Heart left ventricle (tissue), 16 donors: ENCODE measurements at regions not wholly inside any gene's neighbourhood (a gene's known extent, or its start where the extent isn't known, plus 50 kb on each side); places are given as distances from the start of the nearest gene placed in this dataset.
A peak's percentile ranks its signal among the peaks of the same experiment; 100 is the strongest.

ENCODE experiments used
- ATAC-seq, 4 donors: fragments of 200-7000 bp; cut with Tn5 transposase; one replicate each; pipeline ENCODE4 v1.9.1; 2020 to 2022; ENCODE audit warnings: moderate library complexity in 4 of 4, mild to moderate bottlenecking in 3 of 4, moderate number of reproducible peaks in 1 of 4
- DNase-seq, 5 donors: peaks; one replicate each; pipeline ENCODE4 v3.0.0-alpha.2; 2020
- H3K27ac ChIP-seq, 12 donors: fragments of 200-600 bp; sonication (generic) in 4 of 12; one replicate each; pipeline versions ENCODE4 v1.5.0 to v1.8.0; 2016 to 2022; ENCODE audit warnings: mild to moderate bottlenecking in 2 of 12
- H3K27me3 ChIP-seq, 9 donors: fragments of 200-600 bp; sonication (generic) in 2 of 9; one replicate each; pipeline versions ENCODE4 v1.5.1 to v1.8.0; 2016 to 2022; ENCODE audit warnings: mild to moderate bottlenecking in 3 of 9
- H3K36me3 ChIP-seq, 9 donors: fragments of 200-600 bp; sonication (generic) in 2 of 9; one replicate each; pipeline versions ENCODE4 v1.5.0 to v1.8.0; 2018 to 2022; ENCODE audit warnings: mild to moderate bottlenecking in 2 of 9
- H3K4me1 ChIP-seq, 12 donors: fragments of 200-600 bp; sonication (generic) in 4 of 12; one replicate each; pipeline versions ENCODE4 v1.5.0 to v1.8.0; 2016 to 2022; ENCODE audit warnings: mild to moderate bottlenecking in 3 of 12
- H3K4me3 ChIP-seq, 12 donors: fragments of 200-600 bp; sonication (generic) in 4 of 12; one replicate each; pipeline versions ENCODE4 v1.5.0 to v1.8.0; 2017 to 2022; ENCODE audit warnings: mild to moderate bottlenecking in 9 of 12, moderate library complexity in 4 of 12
- H3K9me3 ChIP-seq, 12 donors: fragments of 200-600 bp; sonication (generic) in 4 of 12; one replicate each; pipeline versions ENCODE4 v1.5.0 to v1.8.0; 2016 to 2022; ENCODE audit warnings: mild to moderate bottlenecking in 1 of 12
- POLR2A ChIP-seq, 2 donors: fragments of 450-650 bp; IDR thresholded peaks; one replicate each; pipeline ENCODE4 v1.6.1; 2017; ENCODE audit warnings: antibody characterized with exemption in 2 of 2, mild to moderate bottlenecking in 2 of 2, moderate library complexity in 2 of 2
- whole genome bisulfite sequencing, 4 donors: extraction: QIAGEN DNeasy Blood & Tissue Kit in 2 of 4; methylation state at CpG; one replicate each; pipeline versions ENCODE4 v1.1.5 to v1.1.7; 2013 to 2018; 5-methylcytosine and 5-hydroxymethylcytosine counted together
- intact Hi-C, 10 donors: fragments of 100-400 bp; cut with DNase I; formaldehyde crosslinking; loops; one replicate each; pipeline versions ENCODE4 v1.11.1 to v1.14.2; 2022
- TF ChIP-seq, protein P1 (sequence below), 12 donors: fragments of 200-600 bp; sonication (generic) in 4 of 12; IDR thresholded peaks; one replicate each; pipeline versions ENCODE4 v1.5.0 to v1.8.0; 2018 to 2022; ENCODE audit warnings: antibody characterized with exemption in 12 of 12, mild to moderate bottlenecking in 5 of 12
- donor health status: ischemic (EF 13 %, LVEDD 7.1; RV severe dilation, severe dysfunction).
- donor health status: healthy with polysubstance abuse.
- donor health status: DM: no; HTN: yes; CAD: no.
- donor health status: DM: no; HTN: no; CAD: no.
- donor health status: ischemic (EF 25% LVEDD 6.9; RV normal size, moderate dysfunction).
- donor health status: ischemic (EF 25% LVEDD 5.7; RV mildly dilated, moderate dysfunction).
- donor health status: healthy.
- donor health status: DM: yes; HTN: yes; CAD: no.
- donor health status: ischemic (EF 35%, LVEDD 5.7; RV mildly dilated, moderate dysfunction).
- donor health status: nonischemic (EF 11% LVEDD 7.7; RV severe dilation, severe dysfunction).
- donor health status: DM: yes; HTN: yes; CAD: no.
- donor health status: PGD.
- donor health status: ischemic (EF 29% LVEDD 5.4; RV normal size, mild dysfunction).
- donor health status: nonischemic (EF 23%, LVEDD 6.1; RV moderate dilation, normal function).

DNA sequence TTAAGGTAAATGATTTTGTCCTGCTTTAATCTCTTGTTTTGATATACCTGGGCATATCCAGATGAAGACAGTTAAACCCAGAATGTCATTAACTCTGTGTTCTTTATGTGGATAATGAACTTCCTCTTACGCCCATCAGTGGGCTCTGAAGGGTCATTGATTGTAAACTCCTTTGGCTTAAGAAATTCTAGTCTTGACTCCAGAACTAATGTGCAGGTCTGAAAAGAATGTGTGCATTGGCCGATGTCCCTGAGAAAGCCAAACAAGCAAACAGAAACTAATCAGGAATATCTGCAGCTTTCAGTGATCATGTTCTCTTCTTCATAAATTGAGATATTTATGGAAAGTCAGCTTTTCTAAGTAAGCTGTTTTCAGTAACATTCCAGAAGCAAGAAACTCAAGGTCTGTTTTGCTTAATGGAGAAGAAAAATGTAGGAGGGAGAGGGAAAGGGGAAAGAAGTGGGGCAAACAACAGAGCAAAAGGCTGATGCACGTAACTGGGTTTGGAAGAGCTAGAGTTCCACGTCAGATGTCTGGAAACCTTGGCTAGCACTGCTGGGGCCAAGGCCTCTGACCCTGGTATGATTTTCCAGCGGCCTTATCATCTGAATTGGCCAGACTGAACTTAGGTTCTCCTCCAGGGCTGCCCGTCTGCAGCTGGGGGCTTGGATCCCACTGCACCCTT, 61.3 kb upstream of the FHL2 start:
- DNase-seq, result no peak
- no peak overlapping the region for H3K4me3 ChIP-seq
- H3K4me1 ChIP-seq, result peaks cover 0 to 22% (median 0%) of the 10 kb centered on the region in 12 donors
- intact Hi-C loops, result no loop called here
- no peaks in the 10 kb centered on the region for H3K27me3 ChIP-seq
- no peaks in the 10 kb centered on the region for H3K9me3 ChIP-seq
- TF ChIP-seq POLR2A (IDR thresholded peaks at IDR 0.05), result no peak
- TF ChIP-seq, protein P1, sequence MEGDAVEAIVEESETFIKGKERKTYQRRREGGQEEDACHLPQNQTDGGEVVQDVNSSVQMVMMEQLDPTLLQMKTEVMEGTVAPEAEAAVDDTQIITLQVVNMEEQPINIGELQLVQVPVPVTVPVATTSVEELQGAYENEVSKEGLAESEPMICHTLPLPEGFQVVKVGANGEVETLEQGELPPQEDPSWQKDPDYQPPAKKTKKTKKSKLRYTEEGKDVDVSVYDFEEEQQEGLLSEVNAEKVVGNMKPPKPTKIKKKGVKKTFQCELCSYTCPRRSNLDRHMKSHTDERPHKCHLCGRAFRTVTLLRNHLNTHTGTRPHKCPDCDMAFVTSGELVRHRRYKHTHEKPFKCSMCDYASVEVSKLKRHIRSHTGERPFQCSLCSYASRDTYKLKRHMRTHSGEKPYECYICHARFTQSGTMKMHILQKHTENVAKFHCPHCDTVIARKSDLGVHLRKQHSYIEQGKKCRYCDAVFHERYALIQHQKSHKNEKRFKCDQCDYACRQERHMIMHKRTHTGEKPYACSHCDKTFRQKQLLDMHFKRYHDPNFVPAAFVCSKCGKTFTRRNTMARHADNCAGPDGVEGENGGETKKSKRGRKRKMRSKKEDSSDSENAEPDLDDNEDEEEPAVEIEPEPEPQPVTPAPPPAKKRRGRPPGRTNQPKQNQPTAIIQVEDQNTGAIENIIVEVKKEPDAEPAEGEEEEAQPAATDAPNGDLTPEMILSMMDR (IDR thresholded peaks at IDR 0.05), result no peak
- WGBS, 4 donors, result 61 to 78% (median 68%) methylated on average over 6 of the region's 6 CpGs
- peak overlapping the region in 2 of 12 donors; percentile 35 to 37 for H3K27ac ChIP-seq
- no peaks in the 10 kb centered on the region for H3K36me3 ChIP-seq
- ATAC-seq, result peak in 2 of 4 donors; percentile 52 to 62

DNA sequence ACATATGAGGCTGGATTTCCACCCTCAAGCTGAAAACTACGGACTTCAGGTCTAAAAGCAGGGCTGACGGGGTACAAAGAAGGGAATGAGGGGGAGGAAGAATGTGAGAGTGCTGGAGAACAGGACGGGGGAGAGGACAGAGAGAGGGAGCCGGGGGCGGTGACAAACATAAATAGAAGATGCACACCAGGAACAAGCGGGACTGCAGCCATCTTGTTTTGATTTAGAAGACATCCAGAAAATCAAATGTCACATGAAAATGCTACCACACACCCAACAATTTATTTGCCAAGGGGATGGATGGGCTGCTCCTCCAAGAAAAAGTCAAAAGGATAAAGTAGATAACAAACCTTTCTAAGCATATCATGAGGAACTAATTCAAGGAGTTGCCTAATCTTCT, 59.2 kb upstream of the FHL2 start:
- intact Hi-C loops, result loop anchor here in 1 of 10 donors (5.0 kb wide), 1 partner anchor 51 kb away; no protein-coding TSS in a partner anchor
- 83 to 90% (median 88%) methylated on average over 6 of the region's 6 CpGs for WGBS, 4 donors
- Histone ChIP-seq H3K27me3 (no peaks in the 10 kb centered on the region), H3K36me3 (no peaks in the 10 kb centered on the region), H3K4me3 (no peak overlapping the region), H3K27ac (no peak overlapping the region), H3K9me3 (no peaks in the 10 kb centered on the region), H3K4me1 (peaks cover 0 to 30% (median 0%) of the 10 kb centered on the region in 12 donors)
- no peak for TF ChIP-seq POLR2A (IDR thresholded peaks at IDR 0.05)
- TF ChIP-seq, protein P1 (IDR thresholded peaks at IDR 0.05), result no peak
- DNase-seq (no peak), ATAC-seq (no peak)

DNA sequence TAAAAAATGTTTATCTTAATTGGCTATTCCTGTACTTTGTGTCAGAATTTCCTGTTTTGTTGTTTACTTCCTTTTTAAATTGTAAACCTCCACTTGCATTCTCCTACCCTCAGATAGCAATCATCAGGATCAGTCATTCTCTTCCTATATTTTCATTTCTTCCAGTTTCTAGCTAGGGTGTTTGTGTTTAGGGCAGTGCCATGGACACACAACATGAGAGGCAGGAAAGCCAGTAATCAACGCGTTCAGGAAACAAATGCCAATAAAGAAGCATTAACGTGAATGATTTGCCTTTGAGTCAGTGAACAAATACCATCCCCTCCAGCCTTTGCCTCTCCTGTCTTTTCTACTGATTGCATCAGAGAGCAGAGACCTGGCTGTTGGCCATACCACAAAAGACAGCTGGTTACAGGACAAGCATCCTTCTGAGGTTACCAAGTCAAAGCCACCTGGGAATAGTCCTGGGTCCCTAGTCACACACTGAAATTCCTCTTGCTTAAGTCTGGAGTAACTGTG, 56.7 kb upstream of the FHL2 start:
- peak in 2 of 4 donors; percentile 55 to 72 for ATAC-seq
- no peak overlapping the region for H3K4me3 ChIP-seq
- H3K4me1 ChIP-seq, result peaks cover 0 to 28% (median 0%) of the 10 kb centered on the region in 12 donors
- H3K9me3 ChIP-seq, result no peaks in the 10 kb centered on the region
- intact Hi-C loops, result loop anchor here in 2 of 10 donors (2.0 to 5.0 kb wide), 2 partner anchors 27 to 48 kb away; no protein-coding TSS in a partner anchor
- H3K27me3 ChIP-seq, result no peaks in the 10 kb centered on the region
- 60 to 70% (median 64%) methylated on average over 3 of the region's 3 CpGs for WGBS, 4 donors
- no peak for TF ChIP-seq POLR2A (IDR thresholded peaks at IDR 0.05)
- TF ChIP-seq, protein P1 (IDR thresholded peaks at IDR 0.05), result no peak
- peak overlapping the region in 3 of 12 donors; percentile 8 to 39 (median 11) for H3K27ac ChIP-seq
- no peaks in the 10 kb centered on the region for H3K36me3 ChIP-seq
- DNase-seq, result no peak

DNA sequence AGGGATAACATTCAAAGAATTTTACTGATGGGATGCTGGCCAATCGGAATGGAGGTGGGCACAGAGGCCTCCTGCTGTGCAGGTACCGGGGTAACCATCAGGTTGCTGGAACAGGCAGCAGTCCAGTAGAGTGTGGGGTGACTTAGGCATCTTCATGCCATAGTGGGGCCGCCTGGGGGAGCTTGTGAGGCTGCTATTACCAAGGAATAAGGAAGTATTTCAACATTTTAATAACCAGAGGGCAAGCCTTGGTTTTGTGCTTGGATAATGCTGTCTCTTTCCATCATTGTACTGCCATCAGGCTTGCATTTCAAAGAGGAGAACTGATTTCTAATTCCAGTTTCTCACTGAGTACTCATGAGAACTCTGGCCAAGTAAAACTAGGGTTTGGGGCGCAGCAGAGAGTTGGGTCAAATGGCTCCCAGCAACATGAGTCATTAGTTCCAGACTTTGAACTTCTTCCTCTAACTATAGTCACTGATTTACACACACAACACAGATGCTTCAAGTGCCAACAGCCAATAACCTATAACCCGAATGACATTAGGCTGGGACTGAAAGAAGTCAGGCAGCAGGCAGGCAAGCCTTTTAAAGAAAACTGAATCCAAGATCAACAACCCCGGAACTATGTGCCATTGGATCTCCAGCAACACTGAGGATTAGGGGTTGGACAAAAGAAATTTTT, 56.1 kb upstream of the FHL2 start:
- Histone ChIP-seq H3K27ac (peak overlapping the region in 2 of 12 donors; percentile 8 to 57), H3K4me3 (no peak overlapping the region), H3K9me3 (no peaks in the 10 kb centered on the region), H3K36me3 (no peaks in the 10 kb centered on the region), H3K27me3 (no peaks in the 10 kb centered on the region), H3K4me1 (peaks cover 0 to 21% (median 0%) of the 10 kb centered on the region in 12 donors)
- 64 to 75% (median 69%) methylated on average over 6 of the region's 6 CpGs for WGBS, 4 donors
- ATAC-seq (peak in 3 of 4 donors; percentile 22 to 59 (median 35)), DNase-seq (no peak)
- intact Hi-C loops, result loop anchor here in 2 of 10 donors (5.0 kb wide), 2 partner anchors 32 to 48 kb away; no protein-coding TSS in a partner anchor
- no peak for TF ChIP-seq POLR2A (IDR thresholded peaks at IDR 0.05)
- TF ChIP-seq, protein P1 (IDR thresholded peaks at IDR 0.05), result peak in 4 of 12 donors; percentile 13 to 46 (median 27)
